ENCODE measurements at regions not wholly inside any gene's neighbourhood (a gene's known extent, or its start where the extent isn't known, plus 50 kb on each side); places are given as distances from the start of the nearest gene placed in this dataset.
A peak's percentile ranks its signal among the peaks of the same experiment; 100 is the strongest.

DNA sequence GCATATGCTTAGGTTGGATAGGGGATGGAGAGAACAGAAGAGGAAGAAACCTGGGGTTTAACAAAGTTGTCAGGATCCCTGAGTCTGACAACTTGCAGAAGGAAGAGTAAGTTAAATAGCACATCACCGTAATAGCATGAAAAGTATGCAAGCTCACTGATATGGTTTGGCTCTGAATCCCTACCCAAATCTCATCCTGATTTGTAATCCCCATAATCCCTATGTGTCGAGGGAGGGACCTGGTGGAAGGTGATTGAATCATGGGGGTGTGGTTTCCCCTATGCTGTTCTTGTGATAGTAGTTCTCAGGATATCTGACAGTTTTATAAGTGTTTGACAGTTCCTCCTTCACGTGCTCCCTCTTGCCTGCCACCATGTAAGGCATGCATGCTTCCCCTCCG lies 193.3 kb downstream of the PSAT1 start:
- DNase-seq, result no peak
- intact Hi-C loops (cut with DNase I), result no loop called here

DNA sequence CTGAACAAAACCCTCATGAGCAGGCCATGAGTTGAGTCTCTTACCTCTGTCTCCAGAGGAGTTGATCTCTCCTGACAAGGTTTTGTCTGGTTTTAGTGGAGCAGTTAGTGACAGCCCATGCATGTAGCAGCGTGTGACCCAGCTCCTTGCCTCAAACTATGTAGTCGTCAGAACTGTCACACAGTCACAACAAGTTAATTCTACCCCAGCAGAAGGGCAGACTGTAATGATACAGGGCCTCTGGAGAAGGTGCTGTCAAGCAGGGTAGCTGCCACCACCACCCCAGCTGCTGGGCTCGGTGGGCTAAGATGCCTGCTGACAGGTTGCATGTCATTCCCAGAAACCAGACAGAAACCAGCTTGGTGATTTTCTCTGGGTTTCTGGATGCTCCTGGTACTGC lies 194.5 kb downstream of the PSAT1 start:
- intact Hi-C loops (cut with DNase I), result no loop called here
- DNase-seq, result no peak

DNA sequence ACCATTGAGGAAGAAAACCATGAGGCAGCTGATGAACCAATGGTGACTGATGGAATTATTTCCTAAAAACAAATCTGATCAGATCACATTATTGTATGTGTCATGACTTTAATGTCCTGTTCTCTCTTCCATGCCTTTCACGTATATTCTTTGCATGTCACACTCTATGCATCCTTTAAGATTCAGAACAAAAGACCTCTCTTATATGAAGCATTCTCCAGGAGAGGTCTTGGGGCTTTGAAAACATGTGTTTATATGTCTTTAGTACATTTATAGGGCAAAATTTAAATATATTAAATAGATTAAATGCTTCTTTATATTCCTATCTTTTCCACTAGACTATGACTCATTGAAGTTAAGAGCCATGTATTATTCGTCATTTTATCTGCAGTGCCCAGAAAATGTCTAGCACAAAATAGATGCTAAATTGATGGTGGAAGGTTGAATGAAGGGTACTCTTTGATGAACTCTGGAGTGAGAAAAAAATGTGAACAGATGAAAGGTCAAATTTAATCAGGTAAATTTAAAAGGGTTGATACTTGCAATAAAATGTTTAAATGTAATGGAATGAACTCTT lies 196.3 kb downstream of the PSAT1 start:
- no peak for DNase-seq
- intact Hi-C loops (cut with DNase I), result no loop called here

DNA sequence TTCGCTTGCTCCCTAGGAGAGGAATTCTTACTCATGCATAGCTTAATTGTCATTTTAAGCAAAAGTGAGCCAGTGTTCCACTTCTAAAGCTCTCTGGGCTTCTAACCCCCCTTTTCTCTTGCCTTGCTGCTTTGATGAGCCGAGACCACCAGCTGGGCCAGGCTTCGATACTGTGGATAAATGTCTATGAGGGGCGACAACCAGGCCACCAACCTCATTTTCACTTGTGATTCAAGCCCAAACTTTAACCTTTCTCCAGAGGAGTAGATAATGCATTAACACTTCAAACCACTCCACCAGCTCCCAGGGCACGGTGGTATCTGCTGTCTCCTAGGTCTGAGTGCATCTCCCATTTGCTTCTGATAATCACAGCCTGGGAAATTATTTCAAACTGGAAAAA lies 205.6 kb downstream of the PSAT1 start:
- intact Hi-C loops (cut with DNase I), result no loop called here
- DNase-seq, result no peak

DNA sequence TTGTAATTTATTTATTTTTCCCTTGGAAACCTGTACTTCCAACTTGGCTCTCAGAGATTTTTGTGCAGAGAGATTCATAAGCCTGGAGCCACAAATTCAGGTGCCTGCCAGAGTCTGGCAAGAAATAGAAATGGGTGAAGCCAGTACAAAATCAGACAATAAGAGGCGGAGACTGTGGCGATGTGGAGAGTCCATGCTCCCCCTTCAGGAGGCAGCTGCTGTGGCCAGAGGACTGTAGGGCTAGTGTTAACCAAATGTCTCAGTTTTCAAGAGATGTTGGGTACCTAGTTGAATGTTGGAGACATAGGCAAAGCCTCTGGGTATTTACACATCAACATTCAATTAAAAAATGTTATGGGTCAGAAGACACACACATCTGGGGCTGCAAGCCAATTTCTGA lies 208.6 kb downstream of the PSAT1 start:
- no peak for DNase-seq

DNA sequence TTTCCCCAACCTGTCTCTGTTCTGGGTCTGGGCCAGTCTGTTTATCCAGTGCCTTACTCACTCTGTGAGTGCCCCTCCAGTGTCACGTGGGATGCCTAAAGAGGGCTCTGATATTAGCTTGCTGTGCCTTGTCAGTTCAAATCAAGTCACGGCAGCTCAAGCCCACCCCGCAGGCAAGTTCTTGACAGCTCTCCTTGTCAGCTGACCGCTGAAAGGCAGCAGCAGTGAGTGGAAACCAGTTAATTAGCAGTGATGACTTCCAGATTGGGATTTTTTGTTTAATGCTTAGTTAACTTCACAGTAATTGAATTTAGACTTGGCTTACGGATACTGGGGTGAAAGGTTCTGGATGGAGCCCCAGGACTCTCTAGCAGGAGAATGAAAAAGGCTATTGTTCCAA lies 210.1 kb downstream of the PSAT1 start:
- intact Hi-C loops (cut with DNase I), result no loop called here
- DNase-seq, result no peak

More for the DNA sequence above, 208.6 kb downstream of the PSAT1 start:
- intact Hi-C loops (cut with DNase I), result no loop called here

DNA sequence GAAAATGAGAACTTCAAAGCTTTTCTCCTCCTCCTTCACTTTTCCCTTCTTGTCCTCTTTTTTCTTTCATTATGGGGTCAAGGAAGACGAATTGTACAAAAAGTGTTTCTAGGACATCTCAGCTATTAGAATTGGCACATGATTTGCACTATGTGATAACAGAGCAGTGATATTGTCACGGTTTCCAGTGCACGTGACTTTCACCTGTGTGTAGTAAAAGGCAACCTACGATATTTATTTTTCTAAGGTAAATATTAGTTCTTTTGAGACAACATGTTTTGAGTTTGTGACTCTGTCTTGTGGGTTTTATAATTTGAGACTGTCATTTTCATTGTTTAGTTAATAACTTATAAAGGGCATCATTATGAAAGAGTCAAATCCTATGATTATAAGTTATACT lies 213.1 kb downstream of the PSAT1 start:
- intact Hi-C loops (cut with DNase I), result no loop called here
- no peak for DNase-seq

DNA sequence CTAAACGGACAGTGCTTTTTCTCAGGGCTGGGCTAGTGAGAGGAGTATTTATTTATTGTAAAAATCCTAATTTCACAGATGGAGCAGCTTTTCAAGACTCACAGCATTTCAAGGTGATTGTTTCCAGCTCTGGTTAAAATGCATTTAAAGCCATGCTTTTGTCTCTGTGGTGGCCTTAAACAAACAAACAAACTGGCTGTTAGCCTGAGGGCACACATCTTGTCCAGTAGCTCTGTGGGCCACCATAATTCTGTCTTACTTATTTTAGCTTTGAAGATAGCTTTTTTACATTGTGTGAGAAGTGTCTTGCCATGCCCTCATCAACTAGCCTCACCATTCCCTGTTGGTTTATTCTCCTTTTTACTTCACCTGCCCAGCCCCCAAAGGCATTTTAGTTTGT lies 218.2 kb downstream of the PSAT1 start:
- intact Hi-C loops (cut with DNase I), result no loop called here
- no peak for DNase-seq

DNA sequence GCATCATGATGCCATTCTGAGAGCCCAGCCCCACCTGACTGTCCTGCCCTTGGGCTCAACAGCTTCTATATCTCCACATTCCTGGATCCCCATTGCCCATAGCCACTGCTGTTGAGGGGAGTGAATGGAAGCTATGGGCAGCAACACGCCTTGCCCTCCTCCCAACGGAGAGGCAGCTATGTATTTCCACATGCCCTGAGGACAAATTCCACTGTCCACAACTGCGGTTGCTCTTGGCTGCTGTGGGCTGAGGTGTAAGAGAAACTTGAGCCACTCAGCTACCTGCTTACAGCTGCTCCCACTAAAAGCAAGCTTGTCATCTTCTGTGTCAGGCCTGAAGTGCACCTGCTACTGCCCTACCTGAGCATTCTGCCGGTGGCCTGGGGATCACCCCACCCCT lies 222.9 kb downstream of the PSAT1 start:
- DNase-seq, result no peak
- intact Hi-C loops (cut with DNase I), result no loop called here

DNA sequence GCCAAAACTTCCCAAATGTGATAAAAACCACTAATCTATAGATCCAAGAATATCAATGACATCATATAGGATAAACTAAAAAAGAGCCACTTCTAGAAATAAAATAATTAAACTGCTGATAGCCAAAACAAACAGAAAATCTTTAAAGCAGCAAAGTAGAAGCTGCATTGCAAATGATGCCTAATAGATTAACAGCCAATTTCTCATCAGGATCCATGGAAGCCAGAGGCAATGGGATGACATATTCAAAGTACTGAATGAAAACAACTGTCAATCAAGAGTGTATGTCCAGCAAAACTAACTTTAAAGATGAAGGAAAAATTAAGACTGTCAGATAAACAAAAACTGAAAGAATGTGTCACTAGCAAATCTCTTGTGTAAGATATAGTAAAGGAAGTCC lies 224.8 kb downstream of the PSAT1 start:
- no peak for DNase-seq

DNA sequence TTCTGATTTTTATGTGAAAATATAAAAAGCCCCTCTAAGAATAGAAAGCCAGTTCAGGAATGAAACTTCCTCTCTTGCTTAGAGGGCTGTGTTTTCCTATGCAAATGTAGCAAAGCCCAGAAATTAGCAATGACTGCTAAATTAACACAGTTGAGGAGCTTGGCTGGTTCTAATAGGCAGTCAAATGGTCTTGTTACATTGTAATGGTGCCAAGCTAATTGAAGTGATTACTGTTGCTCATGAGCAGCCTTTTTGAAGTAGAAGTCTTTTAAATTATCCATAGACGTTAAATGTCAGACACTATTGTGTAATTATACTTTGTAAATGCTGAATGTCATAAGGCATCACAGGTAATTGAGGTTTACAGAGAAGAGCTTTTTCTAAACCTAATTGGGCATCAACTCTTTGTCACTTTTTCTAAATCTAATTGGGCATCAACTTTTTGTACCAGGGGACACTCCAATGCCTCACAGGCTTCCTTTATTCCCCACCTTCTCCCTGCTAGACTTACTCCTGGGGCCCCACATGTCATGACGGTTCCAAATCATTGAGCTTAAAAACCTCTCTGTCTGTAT lies 229.1 kb downstream of the PSAT1 start:
- no peak for DNase-seq
- intact Hi-C loops (cut with DNase I), result no loop called here

More for the DNA sequence above, 224.8 kb downstream of the PSAT1 start:
- intact Hi-C loops (cut with DNase I), result no loop called here

DNA sequence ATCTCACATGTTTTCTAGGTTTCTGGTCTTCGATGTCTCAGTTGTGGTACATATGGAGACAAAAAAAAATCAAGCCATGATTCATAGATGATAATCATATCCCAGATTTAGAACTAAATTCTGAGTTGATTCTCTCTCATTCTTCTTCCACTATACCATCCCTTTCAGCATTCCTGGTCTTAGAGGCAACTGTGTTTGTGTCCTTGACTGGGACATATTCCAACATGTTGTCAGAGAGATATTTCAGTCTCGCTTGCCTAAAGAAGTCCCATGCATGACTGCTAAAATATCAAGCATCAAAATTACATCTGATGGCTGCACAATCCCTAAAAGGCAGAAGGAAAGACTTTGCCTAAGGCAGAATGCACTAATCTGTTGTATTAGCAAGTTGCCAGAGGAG lies 236.6 kb downstream of the PSAT1 start:
- no peak for DNase-seq
- intact Hi-C loops (cut with DNase I), result no loop called here

DNA sequence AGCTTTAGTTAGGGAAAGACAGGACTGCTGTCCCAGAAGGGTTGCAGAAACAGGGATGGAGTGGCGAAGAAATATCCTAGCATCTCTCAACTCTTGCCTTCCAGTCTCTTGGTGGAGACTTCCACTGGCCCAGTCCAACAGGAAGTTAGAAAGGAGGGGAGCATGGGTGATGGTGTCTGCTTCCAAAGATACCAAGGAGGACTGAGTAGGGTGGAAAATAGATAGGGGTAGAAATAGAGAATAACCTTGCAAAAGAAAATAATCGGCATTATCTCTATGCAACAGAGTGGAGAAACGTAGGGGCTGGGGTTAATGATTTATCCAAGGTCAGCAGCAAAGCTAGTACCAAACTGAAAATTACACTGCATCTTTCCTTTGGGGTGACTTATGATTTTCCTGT lies 242.3 kb downstream of the PSAT1 start:
- no peak for DNase-seq
- intact Hi-C loops (cut with DNase I), result no loop called here

DNA sequence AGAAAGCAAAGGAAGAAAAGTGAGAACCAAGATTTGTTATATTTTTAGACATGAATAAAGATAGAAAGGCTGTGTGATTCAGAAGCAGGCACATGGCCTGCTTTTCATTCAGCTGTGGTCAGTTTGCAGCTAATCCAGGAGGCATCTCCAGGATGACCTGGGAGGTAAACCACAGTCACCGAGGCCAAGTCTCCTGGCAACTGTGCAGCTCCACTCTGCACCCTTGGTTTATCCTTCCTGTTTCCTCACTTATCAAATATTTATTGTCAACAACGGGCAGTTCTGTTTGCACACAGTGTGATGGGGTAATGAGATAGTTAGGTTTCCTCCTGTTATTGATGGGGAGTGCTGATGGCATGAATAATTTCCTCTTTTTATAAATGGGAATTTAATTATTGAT lies 243.0 kb downstream of the PSAT1 start:
- DNase-seq, result no peak
- intact Hi-C loops (cut with DNase I), result no loop called here

DNA sequence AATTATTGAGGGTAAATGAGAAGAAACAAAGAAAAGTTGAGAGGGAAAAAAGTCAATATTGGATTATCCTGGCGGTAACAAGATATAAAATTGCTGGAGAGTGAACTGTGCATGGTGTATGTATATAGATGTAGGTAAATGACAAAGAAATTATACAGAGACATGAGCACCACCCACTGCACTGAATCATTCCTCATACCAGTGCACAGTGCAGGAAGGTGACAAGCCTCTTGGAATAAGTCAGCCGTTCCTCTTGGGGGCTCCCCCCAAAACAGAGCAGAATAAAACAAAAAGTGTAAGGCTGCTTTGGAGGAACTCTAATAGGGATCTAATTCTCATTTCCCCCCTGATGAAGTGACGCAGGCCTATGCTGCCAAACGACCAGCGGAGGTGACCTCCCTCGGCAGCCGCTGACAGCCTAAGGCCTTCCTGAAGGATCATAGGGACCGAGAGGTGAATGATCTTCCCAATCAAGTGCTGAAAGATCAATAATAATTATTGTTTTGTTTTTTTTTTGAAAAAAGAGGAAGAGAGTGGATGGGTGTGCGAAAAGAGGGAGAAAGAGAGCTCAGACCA lies 245.0 kb downstream of the PSAT1 start:
- intact Hi-C loops (cut with DNase I), result no loop called here
- no peak for DNase-seq

DNA sequence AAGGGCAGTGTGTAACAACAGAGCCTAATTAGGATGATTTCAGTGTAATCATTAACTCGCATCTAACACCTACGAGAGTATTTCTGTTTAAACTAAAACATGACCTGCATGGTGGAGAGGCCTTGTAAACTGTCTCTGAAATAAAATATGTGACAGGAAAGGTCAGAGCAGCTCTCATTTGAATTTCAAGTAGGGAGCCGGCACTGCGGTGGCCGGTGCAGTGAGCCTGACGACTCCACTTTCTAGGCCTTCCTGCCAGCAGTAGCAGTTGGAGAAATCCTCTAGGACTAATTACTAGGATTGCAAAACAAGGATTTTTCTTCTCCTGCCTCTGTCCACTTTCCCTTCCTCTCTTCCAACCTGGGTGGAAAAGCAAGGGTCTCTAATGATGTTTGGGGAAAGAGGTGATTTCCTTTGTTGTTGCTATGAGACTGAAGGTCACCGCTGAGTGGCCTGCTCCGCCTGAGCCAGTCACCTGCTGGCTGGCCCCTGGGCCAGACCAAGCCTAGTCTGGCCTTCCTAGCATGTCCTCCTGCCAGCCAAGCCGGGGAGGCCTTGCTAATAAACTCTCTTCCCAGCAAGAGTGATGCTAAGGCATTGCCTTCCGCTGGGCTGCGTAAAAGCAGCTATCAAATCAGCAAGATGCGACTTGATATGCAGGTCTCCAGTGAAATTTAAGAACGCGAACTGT lies 245.7 kb downstream of the PSAT1 start:
- DNase-seq, result peak in 1 of 10 donors; percentile 12
- intact Hi-C loops (cut with DNase I), result no loop called here

DNA sequence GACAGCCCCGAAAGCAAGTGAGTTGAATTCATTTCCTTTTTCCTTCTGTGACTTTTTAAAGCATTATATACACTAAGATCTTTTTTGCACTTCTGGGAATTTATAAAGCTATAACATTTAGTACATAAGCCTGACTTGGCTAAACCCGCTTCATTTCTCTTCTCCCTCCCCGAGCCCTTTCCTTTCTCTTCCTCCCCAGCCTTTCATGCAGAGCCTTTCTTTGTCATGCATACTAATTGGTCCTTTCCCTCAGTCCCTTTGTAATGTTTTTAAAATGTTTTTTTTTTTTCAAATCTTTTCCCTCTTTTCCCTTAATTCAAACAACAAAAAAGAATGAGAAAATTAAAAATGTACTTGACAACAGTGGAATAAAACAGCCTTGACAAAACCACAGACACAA lies 246.4 kb downstream of the PSAT1 start:
- intact Hi-C loops (cut with DNase I), result no loop called here

DNA sequence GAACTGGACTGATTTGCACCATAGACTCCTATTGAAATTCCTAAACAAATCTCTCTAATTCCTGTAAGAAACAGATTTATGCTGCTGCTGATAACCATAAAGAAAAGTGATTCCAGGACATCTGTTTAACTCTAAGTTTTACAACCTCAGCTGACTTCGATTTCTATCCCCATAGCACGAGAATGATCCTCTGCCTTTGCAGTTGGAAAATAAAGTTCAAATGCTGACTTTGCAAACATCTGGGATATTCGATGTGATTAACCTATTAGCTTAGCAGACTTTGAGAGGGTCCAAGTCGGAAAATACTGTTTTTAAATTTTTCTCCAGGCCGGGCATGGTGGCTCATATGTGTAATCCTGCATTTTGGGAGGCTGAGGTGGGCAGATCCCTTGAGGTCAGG lies 247.3 kb downstream of the PSAT1 start:
- no peak for DNase-seq
- intact Hi-C loops (cut with DNase I), result no loop called here

More for the DNA sequence above, 246.4 kb downstream of the PSAT1 start:
- no peak for DNase-seq

DNA sequence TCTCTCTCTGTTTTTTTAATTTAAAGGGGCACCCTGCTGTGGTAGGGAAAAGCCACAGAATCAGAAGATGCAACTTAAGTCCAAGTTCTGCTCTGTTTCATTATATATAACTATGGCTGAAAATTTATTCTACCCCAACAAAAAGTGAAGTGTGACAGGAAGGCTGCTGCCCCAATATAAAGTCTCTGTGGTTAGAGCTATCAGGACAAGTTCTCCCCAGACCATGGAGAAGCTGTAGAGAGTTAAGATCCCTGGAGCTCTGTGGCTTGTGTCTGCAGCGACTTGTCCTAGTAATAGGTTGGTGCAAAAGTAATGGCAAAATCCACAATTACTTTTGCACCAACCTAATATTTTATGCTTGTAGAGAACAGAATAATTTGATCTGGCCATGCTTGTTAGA lies 250.9 kb downstream of the PSAT1 start:
- intact Hi-C loops (cut with DNase I), result no loop called here
- no peak for DNase-seq

DNA sequence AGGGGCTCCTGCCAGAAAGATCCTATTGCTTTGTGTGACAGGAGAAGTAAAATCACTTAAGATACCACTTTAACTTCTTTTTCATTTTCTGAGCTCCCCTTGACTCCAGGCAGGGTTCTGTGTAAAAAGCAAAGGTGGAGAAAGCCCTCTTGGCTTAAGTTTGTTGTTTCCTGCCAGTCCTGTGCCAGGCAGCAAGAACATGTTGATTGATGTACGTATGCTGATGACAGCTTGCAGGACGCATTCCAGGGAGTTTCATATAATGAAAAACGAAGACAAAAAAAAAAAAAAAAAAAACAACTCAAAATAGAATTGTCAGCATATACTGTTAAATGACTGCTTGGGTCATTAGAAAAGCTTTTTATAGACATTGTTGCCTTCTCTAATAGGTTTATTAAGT lies 251.7 kb downstream of the PSAT1 start:
- intact Hi-C loops (cut with DNase I), result no loop called here
- DNase-seq, result no peak

DNA sequence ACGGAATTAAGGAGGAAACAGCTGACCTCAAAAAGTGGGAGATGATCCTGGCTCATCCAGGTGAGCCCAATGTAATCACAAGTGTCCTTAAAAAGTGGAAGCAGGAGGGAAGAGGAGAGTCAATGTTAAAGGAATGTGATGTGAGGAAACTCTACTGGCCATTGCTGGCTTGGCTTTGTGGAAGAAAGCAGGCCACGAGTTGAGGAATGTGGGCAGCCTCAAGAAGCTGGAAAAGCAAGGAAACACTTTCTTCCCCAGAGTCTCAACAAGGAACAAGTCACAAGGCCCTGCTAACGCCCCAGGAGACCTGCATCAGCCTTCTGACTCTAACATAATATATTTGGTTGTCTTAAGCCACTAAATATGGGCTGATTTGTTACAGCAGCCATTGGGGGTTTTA lies 252.8 kb downstream of the PSAT1 start:
- DNase-seq, result no peak
- intact Hi-C loops (cut with DNase I), result no loop called here

DNA sequence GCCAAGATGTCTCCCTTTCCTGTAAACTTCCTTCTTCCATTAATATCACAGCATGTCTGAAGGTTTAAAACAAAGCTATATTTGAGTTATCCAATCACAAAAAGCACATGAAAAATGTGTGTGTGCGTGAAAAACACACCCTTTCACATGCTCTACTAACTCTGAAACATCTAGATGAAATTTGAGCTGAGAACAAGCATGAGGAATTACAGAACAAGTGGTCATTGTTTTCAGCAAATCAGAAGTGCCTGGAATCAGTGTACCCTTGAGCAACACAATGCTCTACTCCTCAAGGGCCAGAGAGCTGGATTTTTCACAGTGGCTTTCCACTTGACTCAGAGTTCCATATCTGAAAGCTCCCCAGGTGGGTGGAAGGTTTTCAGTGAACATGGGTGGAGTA lies 255.9 kb downstream of the PSAT1 start:
- no peak for DNase-seq
- intact Hi-C loops (cut with DNase I), result no loop called here

All from posterior cingulate gyrus (tissue), 11 donors.